ENCODE measurements at regions not wholly inside any gene's neighbourhood (a gene's known extent, or its start where the extent isn't known, plus 50 kb on each side); places are given as distances from the start of the nearest gene placed in this dataset.

- DNase-seq (ENCODE audit: low spot score): no peak
- Mint-ChIP-seq H3K4me3 (ENCODE audit: unreplicated experiment) (no peak overlapping the region), H3K36me3 (ENCODE audit: low read depth, unreplicated experiment) (peaks cover 6% of the 10 kb centered on the region), H3K9me3 (ENCODE audit: unreplicated experiment) (no peaks in the 10 kb centered on the region), H3K4me1 (ENCODE audit: unreplicated experiment) (no peaks in the 10 kb centered on the region), H3K27me3 (ENCODE audit: unreplicated experiment) (no peaks in the 10 kb centered on the region), H3K27ac (ENCODE audit: unreplicated experiment) (no peak overlapping the region)
- TF ChIP-seq CTCF (IDR thresholded peaks at IDR 0.05; ENCODE audit: unreplicated experiment): no peak
These were observed 562.7 kb upstream of the NRSN1 start for GRCh38 chr6:23563323-23563722.

GRCh38 chr6:23566418-23566817 is 559.6 kb upstream of the NRSN1 start:
- Mint-ChIP-seq H3K27me3 (ENCODE audit: unreplicated experiment) (no peaks in the 10 kb centered on the region), H3K4me3 (ENCODE audit: unreplicated experiment) (no peak overlapping the region), H3K27ac (ENCODE audit: unreplicated experiment) (no peak overlapping the region), H3K9me3 (ENCODE audit: unreplicated experiment) (no peaks in the 10 kb centered on the region), H3K4me1 (ENCODE audit: unreplicated experiment) (no peaks in the 10 kb centered on the region), H3K36me3 (ENCODE audit: low read depth, unreplicated experiment) (peaks cover 6% of the 10 kb centered on the region)
- no peak for DNase-seq (ENCODE audit: low spot score)
- no peak for TF ChIP-seq CTCF (IDR thresholded peaks at IDR 0.05; ENCODE audit: unreplicated experiment)

GRCh38 chr6:23568292-23568691 is 557.7 kb upstream of the NRSN1 start:
- Mint-ChIP-seq H3K4me1 (ENCODE audit: unreplicated experiment) (no peaks in the 10 kb centered on the region), H3K4me3 (ENCODE audit: unreplicated experiment) (no peak overlapping the region), H3K9me3 (ENCODE audit: unreplicated experiment) (no peaks in the 10 kb centered on the region), H3K36me3 (ENCODE audit: low read depth, unreplicated experiment) (no peaks in the 10 kb centered on the region), H3K27me3 (ENCODE audit: unreplicated experiment) (no peaks in the 10 kb centered on the region), H3K27ac (ENCODE audit: unreplicated experiment) (no peak overlapping the region)
- no peak for TF ChIP-seq CTCF (IDR thresholded peaks at IDR 0.05; ENCODE audit: unreplicated experiment)
- no peak for DNase-seq (ENCODE audit: low spot score)

GRCh38 chr6:23584134-23584763 is 541.8 kb upstream of the NRSN1 start:
- TF ChIP-seq CTCF (IDR thresholded peaks at IDR 0.05; ENCODE audit: unreplicated experiment): no peak
- DNase-seq (ENCODE audit: low spot score): no peak
- Mint-ChIP-seq H3K27me3 (ENCODE audit: unreplicated experiment) (no peaks in the 10 kb centered on the region), H3K27ac (ENCODE audit: unreplicated experiment) (no peak overlapping the region), H3K36me3 (ENCODE audit: low read depth, unreplicated experiment) (no peaks in the 10 kb centered on the region), H3K9me3 (ENCODE audit: unreplicated experiment) (no peaks in the 10 kb centered on the region), H3K4me3 (ENCODE audit: unreplicated experiment) (no peak overlapping the region), H3K4me1 (ENCODE audit: unreplicated experiment) (peaks cover 6% of the 10 kb centered on the region)

GRCh38 chr6:23587582-23587981 is 538.4 kb upstream of the NRSN1 start:
- Mint-ChIP-seq H3K27ac (ENCODE audit: unreplicated experiment) (no peak overlapping the region), H3K27me3 (ENCODE audit: unreplicated experiment) (no peaks in the 10 kb centered on the region), H3K36me3 (ENCODE audit: low read depth, unreplicated experiment) (no peaks in the 10 kb centered on the region), H3K9me3 (ENCODE audit: unreplicated experiment) (no peaks in the 10 kb centered on the region), H3K4me3 (ENCODE audit: unreplicated experiment) (no peak overlapping the region), H3K4me1 (ENCODE audit: unreplicated experiment) (peaks cover 10% of the 10 kb centered on the region)
- TF ChIP-seq CTCF (IDR thresholded peaks at IDR 0.05; ENCODE audit: unreplicated experiment): no peak
- DNase-seq (ENCODE audit: low spot score): no peak
